IPS-15b (cell line): ENCODE measurements at regions not wholly inside any gene's neighbourhood (a gene's known extent, or its start where the extent isn't known, plus 50 kb on each side); places are given as distances from the start of the nearest gene placed in this dataset.
"Not testable (repeated sequence)": the region's sequence is repeated elsewhere in the genome, so short reads cannot be mapped to it uniquely, and the experiment has no call there.

Source experiments
- H3K27me3 ChIP-seq: one replicate; pipeline ENCODE4 v1.6.1; 2013; ENCODE audit warnings: low read length; ENCODE audit not compliant: control insufficient read depth, insufficient read depth
- H3K36me3 ChIP-seq: one replicate; pipeline ENCODE4 v1.6.1; 2013; ENCODE audit warnings: low read length; ENCODE audit not compliant: control insufficient read depth, insufficient read depth
- H3K4me1 ChIP-seq: one replicate; pipeline ENCODE4 v1.6.1; 2013; ENCODE audit warnings: mild to moderate bottlenecking, low read length; ENCODE audit not compliant: control insufficient read depth, insufficient read depth
- H3K4me3 ChIP-seq: one replicate; pipeline ENCODE4 v1.5.1; 2013; ENCODE audit warnings: low read depth, low read length
- H3K9ac ChIP-seq: one replicate; pipeline ENCODE4 v1.6.1; 2013; ENCODE audit warnings: low read depth, mild to moderate bottlenecking, low read length
- H3K9me3 ChIP-seq: one replicate; pipeline ENCODE4 v1.6.1; 2013; ENCODE audit warnings: mild to moderate bottlenecking, low read length; ENCODE audit not compliant: control insufficient read depth, insufficient read depth

DNA sequence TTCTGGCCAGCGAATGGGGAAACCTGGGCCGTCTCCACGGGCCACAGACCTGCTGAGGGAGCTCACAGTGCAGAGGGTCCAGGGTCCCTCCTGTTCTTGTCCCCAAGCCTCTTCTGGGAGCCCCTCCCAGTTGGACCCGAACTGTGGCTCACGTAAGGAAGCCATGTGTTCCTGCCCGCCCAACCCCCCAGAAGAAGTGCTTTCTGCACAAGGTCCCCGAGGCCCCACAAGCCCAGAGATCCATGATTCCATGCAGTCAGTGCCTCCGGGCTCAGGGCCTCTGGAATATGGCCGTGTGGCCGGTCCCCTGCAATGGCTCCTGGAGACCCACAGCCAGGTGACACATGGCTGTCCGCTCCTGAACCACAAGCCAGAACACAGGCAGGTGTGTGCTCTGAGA lies 272.4 kb downstream of the C16orf95 start:
- no peaks in the 10 kb centered on the region for H3K27me3 ChIP-seq
- no peak overlapping the region for H3K4me3 ChIP-seq
- H3K36me3 ChIP-seq = no peaks in the 10 kb centered on the region
- no peaks in the 10 kb centered on the region for H3K4me1 ChIP-seq
- no peaks in the 10 kb centered on the region for H3K9me3 ChIP-seq
- H3K9ac ChIP-seq = no peak overlapping the region

DNA sequence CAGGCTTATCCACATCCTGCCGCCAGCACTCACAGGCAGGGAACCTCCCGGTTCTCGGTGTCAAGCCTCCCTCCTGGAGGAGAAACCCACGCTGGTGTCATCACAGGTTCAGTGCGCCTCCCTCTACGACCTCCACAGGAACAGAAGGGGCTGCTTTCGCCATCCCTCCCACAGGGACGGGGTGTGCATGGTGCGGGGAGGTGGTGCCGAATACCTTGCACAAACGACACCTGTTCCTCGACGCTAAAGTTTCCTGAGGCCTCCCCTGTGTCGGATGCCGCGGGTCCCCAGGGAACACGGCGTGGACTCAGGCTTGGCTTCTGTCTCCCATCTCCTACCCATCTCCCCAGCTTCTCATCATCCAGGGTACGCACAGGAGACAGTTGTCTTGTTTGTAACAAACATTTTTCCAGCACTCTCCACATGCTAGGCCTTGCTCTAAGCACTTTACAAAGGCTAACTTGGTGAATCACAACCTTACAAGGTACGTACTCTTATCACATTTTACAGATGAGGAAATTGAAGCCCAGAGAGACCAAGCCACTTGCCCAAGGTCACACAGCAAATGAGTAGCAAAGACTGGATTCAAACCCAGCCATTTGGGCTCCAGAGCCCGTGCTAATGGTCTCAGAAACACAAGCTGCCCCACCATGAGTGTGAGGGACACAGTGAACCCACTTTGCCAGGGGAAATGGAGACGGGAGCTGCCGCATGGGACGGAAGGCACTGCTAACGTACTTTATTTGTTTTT lies 271.6 kb downstream of the C16orf95 start:
- H3K27me3 ChIP-seq = no peaks in the 10 kb centered on the region
- H3K9me3 ChIP-seq = no peaks in the 10 kb centered on the region
- no peak overlapping the region for H3K4me3 ChIP-seq
- no peaks in the 10 kb centered on the region for H3K36me3 ChIP-seq
- H3K9ac ChIP-seq = no peak overlapping the region
- no peaks in the 10 kb centered on the region for H3K4me1 ChIP-seq

DNA sequence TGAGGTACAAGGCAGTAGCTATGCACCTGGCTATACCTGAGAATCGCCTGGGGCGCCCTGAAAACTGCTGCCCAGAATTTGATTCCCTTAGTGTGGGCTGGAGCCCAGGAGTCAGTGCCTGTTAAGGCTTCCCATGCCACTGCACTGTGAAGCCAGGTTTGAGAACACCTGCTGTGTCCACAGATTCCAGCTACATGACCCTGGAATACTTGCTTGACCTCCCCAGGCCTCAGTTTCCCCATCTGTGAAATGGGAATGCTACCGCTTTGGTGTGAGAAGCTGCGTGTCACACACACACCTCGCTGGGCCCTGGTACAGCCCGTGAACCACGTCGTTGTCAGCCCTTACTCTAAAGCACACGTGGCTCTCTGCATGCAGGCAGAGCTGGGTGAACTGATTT lies 271.0 kb downstream of the C16orf95 start:
- H3K27me3 ChIP-seq = no peaks in the 10 kb centered on the region
- H3K36me3 ChIP-seq = no peaks in the 10 kb centered on the region
- H3K9me3 ChIP-seq = no peaks in the 10 kb centered on the region
- no peak overlapping the region for H3K9ac ChIP-seq
- no peak overlapping the region for H3K4me3 ChIP-seq
- H3K4me1 ChIP-seq = no peaks in the 10 kb centered on the region

GRCh38 chr16:87047221-87048037 lies 269.8 kb downstream of the C16orf95 start:
- no peaks in the 10 kb centered on the region for H3K27me3 ChIP-seq
- H3K36me3 ChIP-seq = no peaks in the 10 kb centered on the region
- no peak overlapping the region for H3K9ac ChIP-seq
- H3K4me1 ChIP-seq = no peaks in the 10 kb centered on the region
- no peaks in the 10 kb centered on the region for H3K9me3 ChIP-seq
- no peak overlapping the region for H3K4me3 ChIP-seq

GRCh38 chr16:87048038-87048729 lies 269.0 kb downstream of the C16orf95 start:
- no peak overlapping the region for H3K4me3 ChIP-seq
- no peaks in the 10 kb centered on the region for H3K36me3 ChIP-seq
- no peaks in the 10 kb centered on the region for H3K4me1 ChIP-seq
- no peaks in the 10 kb centered on the region for H3K9me3 ChIP-seq
- no peak overlapping the region for H3K9ac ChIP-seq
- H3K27me3 ChIP-seq = no peaks in the 10 kb centered on the region

- no peak overlapping the region for H3K9ac ChIP-seq
- no peak overlapping the region for H3K4me3 ChIP-seq
- H3K9me3 ChIP-seq = no peaks in the 10 kb centered on the region
- no peaks in the 10 kb centered on the region for H3K36me3 ChIP-seq
- no peaks in the 10 kb centered on the region for H3K4me1 ChIP-seq
- H3K27me3 ChIP-seq = no peaks in the 10 kb centered on the region
These were observed 268.5 kb downstream of the C16orf95 start for GRCh38 chr16:87048730-87049115.

- H3K9ac ChIP-seq, H3K9me3 ChIP-seq, H3K4me3 ChIP-seq, H3K27me3 ChIP-seq, H3K36me3 ChIP-seq, H3K4me1 ChIP-seq: not testable (repeated sequence)
These were observed 268.0 kb downstream of the C16orf95 start for GRCh38 chr16:87049216-87049615.

DNA sequence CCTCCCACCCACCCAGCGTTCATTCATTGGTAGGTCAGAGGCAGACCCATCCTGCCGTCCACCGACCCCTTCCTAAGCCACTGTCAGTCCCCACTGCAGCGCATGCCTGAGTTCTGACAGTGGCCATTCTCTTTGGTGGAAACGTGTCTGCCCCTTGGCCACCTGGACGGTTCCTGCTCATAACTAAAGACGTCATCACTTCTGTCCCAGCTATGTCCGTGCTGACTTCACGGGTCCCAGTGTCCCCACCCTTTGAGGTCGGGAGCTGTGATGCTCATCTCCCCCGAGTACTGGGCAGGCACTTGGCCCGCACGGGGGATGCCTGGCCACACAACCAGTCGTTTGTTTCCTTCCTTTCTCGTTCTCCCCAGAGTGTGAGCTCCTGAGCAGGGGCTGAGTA lies 267.1 kb downstream of the C16orf95 start:
- no peaks in the 10 kb centered on the region for H3K9me3 ChIP-seq
- no peaks in the 10 kb centered on the region for H3K36me3 ChIP-seq
- H3K4me1 ChIP-seq = no peaks in the 10 kb centered on the region
- H3K9ac ChIP-seq = no peak overlapping the region
- H3K4me3 ChIP-seq = no peak overlapping the region
- peaks cover 2% of the 10 kb centered on the region for H3K27me3 ChIP-seq

DNA sequence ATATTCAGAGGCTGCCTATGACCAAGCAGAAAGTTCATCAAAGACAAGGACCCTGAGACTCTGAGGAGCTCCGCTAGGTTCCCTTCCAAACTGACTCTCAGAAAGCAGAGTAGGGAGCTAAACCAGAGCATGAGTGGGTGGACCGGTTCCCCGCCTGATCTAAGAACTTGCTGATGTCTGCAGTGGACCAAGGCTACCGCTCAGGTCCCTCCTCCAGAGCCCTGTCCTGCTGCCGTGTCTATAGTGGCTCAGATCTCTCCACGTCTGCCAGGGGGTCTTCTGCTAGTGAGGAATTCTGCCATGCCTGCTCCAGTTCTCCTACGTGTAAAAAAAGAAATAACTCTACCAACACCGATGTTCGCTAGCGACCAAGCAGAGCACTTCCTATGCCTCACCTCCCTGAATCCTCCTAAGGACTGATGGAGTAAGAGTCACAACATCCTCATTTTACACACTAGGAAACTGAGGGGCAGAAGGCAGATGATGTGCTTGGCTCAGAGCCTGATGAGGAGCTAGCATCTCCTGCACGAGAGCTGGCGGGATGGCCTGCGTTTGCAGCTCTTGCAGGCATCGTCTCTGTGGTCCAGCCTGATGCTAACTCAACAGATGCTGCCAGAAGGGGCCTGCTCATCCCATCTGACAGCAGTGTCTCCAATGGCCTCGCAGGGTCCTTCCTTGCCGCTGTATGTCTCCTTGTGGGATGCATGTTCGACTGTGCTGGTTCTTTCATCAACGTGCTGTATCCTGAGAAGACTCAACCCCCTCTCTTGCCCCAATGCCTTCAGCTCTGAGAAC lies 265.5 kb downstream of the C16orf95 start:
- no peaks in the 10 kb centered on the region for H3K4me1 ChIP-seq
- no peaks in the 10 kb centered on the region for H3K36me3 ChIP-seq
- H3K9ac ChIP-seq = no peak overlapping the region
- H3K27me3 ChIP-seq = peaks cover 2% of the 10 kb centered on the region
- no peaks in the 10 kb centered on the region for H3K9me3 ChIP-seq
- no peak overlapping the region for H3K4me3 ChIP-seq

DNA sequence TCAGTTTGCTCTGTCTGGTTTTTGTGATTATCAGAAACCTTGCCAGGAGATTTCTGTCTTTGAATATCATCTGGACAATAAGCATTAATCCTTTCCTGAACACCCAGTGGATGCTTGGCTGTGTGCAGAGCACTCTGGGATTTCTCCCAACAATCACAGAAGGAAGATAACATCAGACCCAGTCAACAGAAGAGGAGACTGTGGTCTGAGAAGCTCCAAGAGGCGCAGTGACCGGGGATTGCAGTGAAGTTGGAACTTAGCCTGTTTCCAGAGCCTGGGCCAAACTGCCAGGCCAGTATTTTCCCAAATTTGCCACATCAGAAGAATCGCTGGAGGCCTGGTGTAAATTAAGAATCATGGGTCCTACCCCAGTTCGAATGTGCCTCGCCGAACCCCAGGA lies 264.7 kb downstream of the C16orf95 start:
- Histone ChIP-seq H3K27me3 (peaks cover 2% of the 10 kb centered on the region), H3K9ac (no peak overlapping the region), H3K9me3 (no peaks in the 10 kb centered on the region), H3K4me3 (no peak overlapping the region), H3K36me3 (no peaks in the 10 kb centered on the region), H3K4me1 (peaks cover 3% of the 10 kb centered on the region)
